ENCODE measurements at regions not wholly inside any gene's neighbourhood (a gene's known extent, or its start where the extent isn't known, plus 50 kb on each side); places are given as distances from the start of the nearest gene placed in this dataset.

DNA sequence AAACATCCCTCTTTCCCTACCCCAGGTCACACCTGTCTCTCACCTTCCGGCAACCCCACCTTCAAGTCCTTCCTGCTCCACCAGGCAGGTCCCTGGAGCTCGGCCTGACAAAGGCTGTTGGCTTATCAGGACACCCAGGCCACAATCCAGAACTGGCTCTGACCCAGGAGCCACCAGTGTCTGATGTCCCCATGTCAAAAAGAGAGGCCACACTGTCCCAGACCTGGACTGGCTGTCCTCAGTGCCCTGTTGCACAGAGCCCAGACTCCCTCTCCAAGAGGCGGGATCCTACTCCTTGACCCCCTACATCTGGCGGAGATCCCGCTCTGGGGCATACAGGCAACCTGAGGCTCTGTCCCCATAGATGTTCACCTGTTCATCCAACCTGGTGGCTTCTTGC, 116.0 kb downstream of the MN1 start:
- TF ChIP-seq, protein P1, sequence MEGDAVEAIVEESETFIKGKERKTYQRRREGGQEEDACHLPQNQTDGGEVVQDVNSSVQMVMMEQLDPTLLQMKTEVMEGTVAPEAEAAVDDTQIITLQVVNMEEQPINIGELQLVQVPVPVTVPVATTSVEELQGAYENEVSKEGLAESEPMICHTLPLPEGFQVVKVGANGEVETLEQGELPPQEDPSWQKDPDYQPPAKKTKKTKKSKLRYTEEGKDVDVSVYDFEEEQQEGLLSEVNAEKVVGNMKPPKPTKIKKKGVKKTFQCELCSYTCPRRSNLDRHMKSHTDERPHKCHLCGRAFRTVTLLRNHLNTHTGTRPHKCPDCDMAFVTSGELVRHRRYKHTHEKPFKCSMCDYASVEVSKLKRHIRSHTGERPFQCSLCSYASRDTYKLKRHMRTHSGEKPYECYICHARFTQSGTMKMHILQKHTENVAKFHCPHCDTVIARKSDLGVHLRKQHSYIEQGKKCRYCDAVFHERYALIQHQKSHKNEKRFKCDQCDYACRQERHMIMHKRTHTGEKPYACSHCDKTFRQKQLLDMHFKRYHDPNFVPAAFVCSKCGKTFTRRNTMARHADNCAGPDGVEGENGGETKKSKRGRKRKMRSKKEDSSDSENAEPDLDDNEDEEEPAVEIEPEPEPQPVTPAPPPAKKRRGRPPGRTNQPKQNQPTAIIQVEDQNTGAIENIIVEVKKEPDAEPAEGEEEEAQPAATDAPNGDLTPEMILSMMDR (optimal IDR thresholded peaks at IDR 0.05 in 1 of 3, IDR thresholded peaks at IDR 0.05 in 1 of 3, conservative IDR thresholded peaks at IDR 0.05 in 1 of 3; ENCODE audit: extremely low read depth in 1 of 3, insufficient read depth in 2 of 3, low read length in 3 of 3): no peak
- no peak for TF ChIP-seq EZH2 (IDR thresholded peaks at IDR 0.05; ENCODE audit: low read length)

Measured in keratinocyte (primary cell).